K562 (cell line): ENCODE measurements at regions not wholly inside any gene's neighbourhood (a gene's known extent, or its start where the extent isn't known, plus 50 kb on each side); places are given as distances from the start of the nearest gene placed in this dataset.

Experiments
- ATAC-seq: fragments of 200-7000 bp; cut with Tn5 transposase; 3 replicates; pipeline ENCODE4 v1.9.1; 2020; ENCODE audit warnings: moderate library complexity
- BruUV-seq: library from RNA; stranded (reverse); fragments of 400-500 nt; replicated peaks from 2 replicates; lab custom pipeline; 2021; lab: Mats Ljungman, UMichigan
- CTCF ChIA-PET: fragments of 300-600 bp; formaldehyde crosslinking; extraction: SDS; loops from one replicate; lab custom pipeline; 2021; ENCODE audit warnings: low intra/inter-chr PET ratio; lab: Yijun Ruan, JAX
- POLR2A ChIA-PET: fragments of 300-600, 350-650 bp; sonication (Branson Sonifier 250); formaldehyde crosslinking; extraction: SDS; loops from one replicate; lab custom pipeline; 2021; ENCODE audit warnings: antibody characterized with exemption, inconsistent platforms; lab: Yijun Ruan, JAX
- DNase-seq, 4 experiments: peaks; one replicate each; pipeline versions ENCODE4 v3.0.0 to v3.0.0-alpha.2; 2011 to 2018; ENCODE audit warnings: low spot score in 3 of 4, mixed read lengths in 3 of 4; ENCODE audit errors: extremely low read depth in 1 of 4
- FAIRE-seq: peaks from 2 replicates; lab custom pipeline; 2011; peaks lifted over from hg19 to GRCh38; lab: Jason Lieb, UNC
- H2AFZ ChIP-seq: 2 replicates; pipeline ENCODE4 v1.6.0; 2011; ENCODE audit warnings: low read depth, low read length, control low read depth, inconsistent platforms
- H3K27ac ChIP-seq: fragments of 200-600 bp; 3 replicates; pipeline ENCODE4 v1.8.0; 2011; ENCODE audit warnings: low read depth, mild to moderate bottlenecking, control low read depth, inconsistent platforms, low read length, moderate library complexity, mixed read lengths; ENCODE audit errors: extremely low read depth
- H3K27me3 ChIP-seq, 2 experiments: fragments of 300-600 bp in 1 of 2; 2 replicates in 1 of 2; 3 replicates in 1 of 2; pipeline versions ENCODE4 v1.6.0 to v1.8.0; 2011; ENCODE audit warnings: inconsistent platforms in 2 of 2, low read length in 2 of 2, mild to moderate bottlenecking in 1 of 2, mixed read lengths in 1 of 2, moderate library complexity in 1 of 2; ENCODE audit not compliant: control insufficient read depth in 2 of 2, insufficient read depth in 2 of 2
- H3K36me3 ChIP-seq: fragments of 300-600 bp; 3 replicates; pipeline ENCODE4 v1.8.0; 2011; ENCODE audit warnings: mild to moderate bottlenecking, low read length, inconsistent platforms; ENCODE audit not compliant: control insufficient read depth, insufficient read depth
- H3K4me1 ChIP-seq, 2 experiments: fragments of 200-600 bp in 1 of 2; replicated peaks in 1 of 2; 2 replicates in 1 of 2; 3 replicates in 1 of 2; pipeline versions ENCODE4 v1.5.1 to v1.8.0; 2011; ENCODE audit warnings: inconsistent platforms in 2 of 2, low read length in 2 of 2, mild to moderate bottlenecking in 1 of 2, mixed read lengths in 1 of 2, moderate library complexity in 1 of 2; ENCODE audit not compliant: control insufficient read depth in 2 of 2, insufficient read depth in 2 of 2
- H3K4me2 ChIP-seq: 2 replicates; pipeline ENCODE4 v1.6.1; 2011; ENCODE audit warnings: low read length, control low read depth, inconsistent platforms, mixed read lengths; ENCODE audit not compliant: insufficient read depth
- H3K4me3 ChIP-seq: fragments of 200-600 bp; sonication (generic), shearing (Covaris generic); 2 replicates; pipeline ENCODE4 v1.5.1; 2016; ENCODE audit warnings: control low read depth, inconsistent platforms
- H3K79me2 ChIP-seq: fragments of 200-600 bp; 3 replicates; pipeline ENCODE4 v1.8.0; 2011; ENCODE audit warnings: low read length, inconsistent platforms; ENCODE audit not compliant: control insufficient read depth, insufficient read depth
- H3K9ac ChIP-seq, 2 experiments: 2 replicates each; pipeline versions ENCODE4 v1.6.0 to v1.6.1; 2011; ENCODE audit warnings: low read depth in 2 of 2, low read length in 2 of 2, control low read depth in 1 of 2, inconsistent platforms in 1 of 2, mild to moderate bottlenecking in 1 of 2, mixed read lengths in 1 of 2; ENCODE audit not compliant: insufficient read depth in 1 of 2
- H3K9me1 ChIP-seq: one replicate; pipeline ENCODE4 v1.6.0; 2011; ENCODE audit warnings: inconsistent platforms, mild to moderate bottlenecking, low read length, moderate library complexity; ENCODE audit not compliant: control insufficient read depth, insufficient read depth
- H3K9me3 ChIP-seq: replicated peaks from 2 replicates; pipeline ENCODE4 v1.5.1; 2011; ENCODE audit warnings: low read depth, low read length, inconsistent platforms; ENCODE audit not compliant: control insufficient read depth, insufficient read depth
- H4K20me1 ChIP-seq: replicated peaks from 2 replicates; pipeline ENCODE4 v1.6.1; 2011; ENCODE audit warnings: low read length, inconsistent platforms, mixed read lengths; ENCODE audit not compliant: control insufficient read depth, insufficient read depth
- BRD9 ChIP-seq: fragments of 450-650 bp; IDR thresholded peaks from 2 replicates; pipeline ENCODE4 v1.6.1; 2018; ENCODE audit warnings: low read depth; ENCODE audit not compliant: partially characterized antibody
- ETS2 ChIP-seq: IDR thresholded peaks from 2 replicates; pipeline ENCODE4 v1.6.1; 2016; ENCODE audit warnings: borderline replicate concordance, missing genetic modification characterization, mild to moderate bottlenecking, moderate library complexity, missing compliant biosample characterization; ENCODE audit not compliant: poor library complexity, severe bottlenecking
- FOS ChIP-seq: IDR thresholded peaks from 3 replicates; pipeline ENCODE4 v1.6.1; 2011; ENCODE audit not compliant: insufficient read length; ENCODE audit errors: extremely low read depth
- PHF20 ChIP-seq: fragments of 450-650 bp; IDR thresholded peaks from 2 replicates; pipeline ENCODE4 v1.6.1; 2018; ENCODE audit not compliant: partially characterized antibody
- POLR2A ChIP-seq: fragments of 450-650 bp; conservative IDR thresholded peaks from 2 replicates; pipeline ENCODE4 v1.6.1; 2016
- PTBP1 ChIP-seq: fragments of 200-400 bp; formaldehyde crosslinking; IDR thresholded peaks from 2 replicates; pipeline ENCODE4 v1.6.1; 2017; ENCODE audit warnings: low read depth, low read length
- PTRF ChIP-seq: fragments of 450-650 bp; IDR thresholded peaks from 2 replicates; pipeline ENCODE4 v1.6.1; 2016; ENCODE audit warnings: mild to moderate bottlenecking, missing genetic modification characterization, missing compliant biosample characterization
- PURB ChIP-seq: sonication (generic); formaldehyde crosslinking; IDR thresholded peaks from 2 replicates; pipeline ENCODE4 v1.9.0; 2021; ENCODE audit warnings: low read depth, mild to moderate bottlenecking, missing genetic modification reagents
- SETDB1 ChIP-seq: IDR thresholded peaks from one replicate; pipeline ENCODE4 v1.6.1; 2012; ENCODE audit warnings: low read length, control low read depth, inconsistent platforms
- SRSF3 ChIP-seq: fragments of 200-400 bp; formaldehyde crosslinking; IDR thresholded peaks from 2 replicates; pipeline ENCODE4 v1.6.1; 2016; ENCODE audit warnings: mild to moderate bottlenecking, low read length, moderate library complexity; ENCODE audit not compliant: insufficient read depth
- TAF1 ChIP-seq: IDR thresholded peaks from 2 replicates; pipeline ENCODE4 v1.6.1; 2011; ENCODE audit warnings: mild to moderate bottlenecking, low read length, moderate library complexity; ENCODE audit not compliant: insufficient read depth, control insufficient read depth, severe bottlenecking; ENCODE audit errors: extremely low read depth
- ZNF644 ChIP-seq: fragments of 200-800 bp; sonication (Bioruptor generic); IDR thresholded peaks from 2 replicates; pipeline ENCODE4 v1.6.1; 2016; ENCODE audit warnings: low read depth, missing genetic modification characterization, missing compliant biosample characterization
- WGBS: fragments of 100-300 bp; shearing (Covaris generic); methylation state at CpG from one replicate; pipeline ENCODE4 v1.1.6; 2016; ENCODE audit warnings: low coverage, mixed read lengths; ENCODE audit not compliant: insufficient coverage; ENCODE audit errors: missing lambda C conversion rate; 5-methylcytosine and 5-hydroxymethylcytosine counted together
- in situ Hi-C: fragments of 300-500 bp; cut with MboI; formaldehyde crosslinking; loops from 4 replicates; pipeline ENCODE4 v1.15.0; 2018; ENCODE audit warnings: inconsistent platforms, mixed read lengths
- intact Hi-C: fragments of 100-400 bp; cut with micrococcal nuclease; formaldehyde crosslinking; loops from 2 replicates; pipeline ENCODE4 v1.14.2; 2022
- TF ChIP-seq, protein P1 (sequence below): fragments of 450-650 bp; IDR thresholded peaks from 2 replicates; pipeline ENCODE4 v1.6.1; 2016; ENCODE audit warnings: mild to moderate bottlenecking
- TF ChIP-seq, protein P2 (sequence below): fragments of 250-450 bp; sonication (Bioruptor Pico); IDR thresholded peaks from 2 replicates; pipeline ENCODE4 v1.8.0; 2021; ENCODE audit warnings: moderate library complexity, mild to moderate bottlenecking, inconsistent platforms

DNA sequence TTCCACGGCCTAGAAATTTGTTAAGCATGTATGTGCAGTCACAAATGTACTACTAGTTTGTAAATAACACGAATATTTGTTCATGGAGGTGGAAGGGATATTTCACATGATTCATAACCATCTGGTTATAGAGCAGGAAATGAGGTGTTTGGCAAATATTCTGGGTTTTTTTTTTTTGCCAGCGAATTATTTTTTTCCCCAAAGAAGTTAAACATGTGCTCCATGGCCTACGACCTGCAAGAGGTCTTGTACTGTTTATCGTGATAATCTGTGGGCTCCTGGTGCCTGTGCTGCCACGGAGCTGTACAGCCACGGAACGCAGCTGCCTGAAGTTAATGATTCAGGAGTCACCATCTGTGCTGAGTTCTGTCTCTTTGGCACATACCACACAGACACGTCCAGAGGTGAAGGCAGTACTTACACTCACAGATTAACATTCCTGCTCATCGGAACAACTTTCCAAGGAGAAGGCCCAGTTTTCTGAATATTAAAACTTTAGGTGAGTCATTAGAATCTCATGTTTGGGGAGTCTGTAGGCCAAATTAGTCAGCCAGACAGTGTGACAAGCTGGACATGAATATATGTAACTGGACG, 156.3 kb downstream of the TMX1 start (continued):
- TF ChIP-seq ETS2 (tag) (no peak), BRD9 (no peak), TAF1 (no peak), ZNF644 (tag) (no peak)
- TF ChIP-seq, all 486 proteins: peak for 0

DNA sequence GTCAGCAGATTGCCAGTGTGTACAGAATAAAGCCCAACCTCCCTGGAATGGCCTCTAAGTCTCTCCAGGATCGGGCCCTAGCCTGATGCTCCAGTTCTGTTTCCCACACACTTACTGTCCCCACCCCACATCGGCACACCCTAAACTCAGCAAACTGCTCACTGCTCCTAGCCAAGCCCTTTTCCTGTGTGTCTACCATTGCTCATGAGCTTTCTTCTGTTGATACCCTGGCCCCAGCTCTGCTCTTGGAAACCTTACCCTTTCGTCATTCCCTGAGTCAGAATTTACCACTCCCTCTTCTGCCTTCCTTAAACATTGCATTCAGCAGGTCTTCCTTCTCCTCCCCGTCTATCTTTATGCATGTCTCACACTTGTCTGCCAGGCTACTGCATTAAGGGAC, 158.9 kb downstream of the TMX1 start:
- Histone ChIP-seq H2AFZ (no peak overlapping the region), H3K36me3 (no peaks in the 10 kb centered on the region), H3K9ac (no peak overlapping the region), H3K79me2 (no peaks in the 10 kb centered on the region), H3K27me3 (peaks cover 0 to 5% of the 10 kb centered on the region in 2 experiments; a peak in 1 of 5 replicates), H3K4me3 (no peak overlapping the region), H3K27ac (no peak overlapping the region), H4K20me1 (no peaks in the 10 kb centered on the region), H3K9me3 (no peaks in the 10 kb centered on the region), H3K9me1 (no peaks in the 10 kb centered on the region), H3K4me1 (no peaks in the 10 kb centered on the region), H3K4me2 (no peak overlapping the region)
- no peak for ATAC-seq
- in situ Hi-C loops = no loop called here
- no peak for FAIRE-seq
- 0% methylated on average over 2 of the region's 4 CpGs for WGBS
- TF ChIP-seq PTBP1 (no peak), SRSF3 (no peak), PURB (CRISPR knock-in tag) (no peak), FOS (no peak), SETDB1 (no peak), PHF20 (no peak), PTRF (tag) (no peak), POLR2A (no peak)
- TF ChIP-seq, protein P1, sequence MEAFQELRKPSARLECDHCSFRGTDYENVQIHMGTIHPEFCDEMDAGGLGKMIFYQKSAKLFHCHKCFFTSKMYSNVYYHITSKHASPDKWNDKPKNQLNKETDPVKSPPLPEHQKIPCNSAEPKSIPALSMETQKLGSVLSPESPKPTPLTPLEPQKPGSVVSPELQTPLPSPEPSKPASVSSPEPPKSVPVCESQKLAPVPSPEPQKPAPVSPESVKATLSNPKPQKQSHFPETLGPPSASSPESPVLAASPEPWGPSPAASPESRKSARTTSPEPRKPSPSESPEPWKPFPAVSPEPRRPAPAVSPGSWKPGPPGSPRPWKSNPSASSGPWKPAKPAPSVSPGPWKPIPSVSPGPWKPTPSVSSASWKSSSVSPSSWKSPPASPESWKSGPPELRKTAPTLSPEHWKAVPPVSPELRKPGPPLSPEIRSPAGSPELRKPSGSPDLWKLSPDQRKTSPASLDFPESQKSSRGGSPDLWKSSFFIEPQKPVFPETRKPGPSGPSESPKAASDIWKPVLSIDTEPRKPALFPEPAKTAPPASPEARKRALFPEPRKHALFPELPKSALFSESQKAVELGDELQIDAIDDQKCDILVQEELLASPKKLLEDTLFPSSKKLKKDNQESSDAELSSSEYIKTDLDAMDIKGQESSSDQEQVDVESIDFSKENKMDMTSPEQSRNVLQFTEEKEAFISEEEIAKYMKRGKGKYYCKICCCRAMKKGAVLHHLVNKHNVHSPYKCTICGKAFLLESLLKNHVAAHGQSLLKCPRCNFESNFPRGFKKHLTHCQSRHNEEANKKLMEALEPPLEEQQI = no peak
- TF ChIP-seq, protein P2, sequence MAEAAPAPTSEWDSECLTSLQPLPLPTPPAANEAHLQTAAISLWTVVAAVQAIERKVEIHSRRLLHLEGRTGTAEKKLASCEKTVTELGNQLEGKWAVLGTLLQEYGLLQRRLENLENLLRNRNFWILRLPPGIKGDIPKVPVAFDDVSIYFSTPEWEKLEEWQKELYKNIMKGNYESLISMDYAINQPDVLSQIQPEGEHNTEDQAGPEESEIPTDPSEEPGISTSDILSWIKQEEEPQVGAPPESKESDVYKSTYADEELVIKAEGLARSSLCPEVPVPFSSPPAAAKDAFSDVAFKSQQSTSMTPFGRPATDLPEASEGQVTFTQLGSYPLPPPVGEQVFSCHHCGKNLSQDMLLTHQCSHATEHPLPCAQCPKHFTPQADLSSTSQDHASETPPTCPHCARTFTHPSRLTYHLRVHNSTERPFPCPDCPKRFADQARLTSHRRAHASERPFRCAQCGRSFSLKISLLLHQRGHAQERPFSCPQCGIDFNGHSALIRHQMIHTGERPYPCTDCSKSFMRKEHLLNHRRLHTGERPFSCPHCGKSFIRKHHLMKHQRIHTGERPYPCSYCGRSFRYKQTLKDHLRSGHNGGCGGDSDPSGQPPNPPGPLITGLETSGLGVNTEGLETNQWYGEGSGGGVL (CRISPR knock-in tag) = no peak
- intact Hi-C loops = no loop called here
- no TSS peak for BruUV-seq
- DNase-seq = no peak
- CTCF ChIA-PET = no interaction called here
- POLR2A ChIA-PET = no interaction called here
